Medulla oblongata (tissue), 1 donor: ENCODE measurements at regions not wholly inside any gene's neighbourhood (a gene's known extent, or its start where the extent isn't known, plus 50 kb on each side); places are given as distances from the start of the nearest gene placed in this dataset.
"Not testable (repeated sequence)": the region's sequence is repeated elsewhere in the genome, so short reads cannot be mapped to it uniquely, and the experiment has no call there.

Experiments used
- DNase-seq: peaks from one replicate; pipeline ENCODE4 v3.0.0-alpha.2; 2015; ENCODE audit errors: extremely low spot score

DNA sequence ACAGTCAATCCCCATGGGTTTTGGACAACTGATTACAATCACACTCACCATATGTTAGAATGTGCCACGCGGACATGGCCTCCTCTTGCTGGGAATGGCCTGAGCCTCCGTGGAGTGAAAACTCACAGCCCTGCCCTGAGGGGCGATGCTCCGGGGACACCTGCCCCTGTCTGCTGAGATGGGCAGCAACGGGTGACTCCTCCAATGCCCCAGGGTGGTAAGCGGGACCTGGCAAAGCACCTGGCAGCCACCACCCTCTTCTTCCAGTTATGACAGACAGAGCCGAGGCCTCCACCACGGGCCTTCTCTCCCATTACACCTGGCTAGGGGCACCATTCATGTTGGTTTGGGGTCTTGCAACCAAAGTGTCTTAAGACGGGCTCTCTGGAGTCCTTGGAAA, 94.9 kb upstream of the COL5A1 start:
- DNase-seq, result no peak

DNA sequence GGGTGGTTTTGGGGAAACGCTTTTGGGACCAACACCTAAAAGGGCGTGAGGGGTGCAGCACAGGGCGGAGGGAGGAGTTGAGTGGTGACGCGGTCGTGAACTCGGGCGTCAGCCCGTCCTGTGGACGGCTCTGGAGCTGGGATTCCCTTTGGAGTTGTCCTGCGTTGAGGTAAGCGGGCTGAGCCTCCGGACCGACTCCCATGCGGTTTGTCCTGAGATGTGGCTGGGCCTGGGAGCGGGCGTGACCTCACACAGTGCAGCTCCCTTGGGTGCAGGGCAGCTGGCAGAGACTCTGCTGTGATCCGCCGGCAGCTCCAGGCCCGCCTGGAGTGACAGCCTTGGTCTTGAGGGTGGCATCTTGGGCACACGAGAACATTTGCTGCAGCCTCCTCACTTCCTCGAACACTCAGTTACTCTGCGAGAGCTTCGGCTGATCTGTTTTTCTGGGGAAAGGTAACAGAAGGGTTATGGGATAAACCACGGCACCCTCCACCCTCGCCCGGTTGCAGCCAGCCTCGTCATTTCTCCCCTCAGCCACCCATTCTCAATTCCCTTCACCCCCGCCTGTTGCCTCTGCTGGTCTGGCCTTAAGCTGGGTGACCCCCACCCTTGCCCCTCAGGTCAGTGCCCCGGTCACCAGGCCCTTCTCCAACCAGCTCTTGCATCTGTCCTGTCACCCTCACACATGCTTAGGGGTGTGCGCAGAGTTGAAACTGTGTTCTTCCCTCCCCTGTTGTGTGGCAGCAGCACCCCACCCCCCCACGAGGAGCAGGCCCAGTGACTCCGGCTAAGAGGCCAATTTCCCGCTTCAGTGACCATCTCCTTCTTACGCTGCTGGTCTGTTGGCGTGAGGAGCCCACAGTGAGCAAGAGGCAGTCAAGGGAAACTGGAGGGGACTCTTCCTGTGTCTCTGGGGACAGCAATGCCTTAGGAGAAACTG, 94.2 kb upstream of the COL5A1 start:
- DNase-seq, result no peak

GRCh38 chr9:134548185-134548584, 93.4 kb upstream of the COL5A1 start:
- no peak for DNase-seq

DNA sequence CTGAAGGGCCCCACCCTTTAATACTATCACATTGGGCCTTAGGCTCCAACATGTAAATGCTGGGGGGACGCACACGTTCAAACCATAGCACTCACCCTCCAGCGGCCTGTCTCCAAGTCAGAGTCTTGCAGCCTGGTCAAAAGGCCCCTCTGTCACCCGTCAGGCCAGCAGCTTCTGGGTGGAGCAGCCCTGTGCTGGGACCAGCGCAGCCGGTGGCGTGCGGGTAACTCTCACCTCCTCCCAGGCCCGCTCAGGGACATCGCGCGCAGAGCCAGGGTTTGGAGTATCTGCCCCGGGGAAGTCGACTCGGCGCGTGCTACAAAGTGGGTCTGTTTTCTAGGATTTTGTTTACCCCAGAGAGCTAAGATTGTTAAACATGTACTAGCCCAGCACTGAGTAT, 93.0 kb upstream of the COL5A1 start:
- DNase-seq, result no peak

DNA sequence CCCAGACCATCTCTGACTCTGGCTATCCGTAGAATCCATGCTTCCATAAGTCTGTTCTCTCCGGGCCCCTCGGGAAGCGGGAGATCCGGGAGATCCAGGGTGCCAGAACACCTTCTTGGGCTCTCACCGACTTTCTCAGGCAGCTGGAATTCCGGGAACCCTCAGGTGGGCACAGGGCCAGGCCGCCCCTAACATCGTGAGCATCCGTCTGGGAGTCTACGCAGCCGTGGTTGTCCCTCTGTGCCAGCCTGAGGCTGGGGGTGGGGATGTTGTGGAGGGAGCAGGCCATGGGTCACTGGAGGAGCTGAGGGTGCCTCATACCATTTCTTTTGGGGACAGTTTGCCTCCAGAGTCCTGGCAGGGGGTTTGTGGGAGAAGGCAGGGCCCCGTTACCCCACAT, 92.3 kb upstream of the COL5A1 start:
- no peak for DNase-seq

DNA sequence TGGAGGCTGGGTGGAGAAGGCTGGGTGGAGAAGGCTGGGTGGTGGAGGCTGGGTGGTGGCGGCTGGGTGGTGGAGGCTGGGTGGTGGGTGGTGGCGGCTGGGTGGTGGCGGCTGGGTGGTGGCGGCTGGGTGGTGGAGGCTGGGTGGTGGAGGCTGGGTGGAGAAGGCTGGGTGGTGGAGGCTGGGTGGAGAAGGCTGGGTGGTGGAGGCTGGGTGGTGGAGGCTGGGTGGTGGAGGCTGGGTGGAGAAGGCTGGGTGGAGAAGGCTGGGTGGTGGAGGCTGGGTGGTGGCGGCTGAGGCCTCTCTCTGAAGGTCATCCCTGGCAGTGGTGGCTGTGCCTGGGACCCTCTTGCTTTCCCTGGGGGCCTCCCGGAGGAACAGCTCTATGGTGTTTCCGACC, 91.5 kb upstream of the COL5A1 start:
- DNase-seq, result not testable (repeated sequence)

DNA sequence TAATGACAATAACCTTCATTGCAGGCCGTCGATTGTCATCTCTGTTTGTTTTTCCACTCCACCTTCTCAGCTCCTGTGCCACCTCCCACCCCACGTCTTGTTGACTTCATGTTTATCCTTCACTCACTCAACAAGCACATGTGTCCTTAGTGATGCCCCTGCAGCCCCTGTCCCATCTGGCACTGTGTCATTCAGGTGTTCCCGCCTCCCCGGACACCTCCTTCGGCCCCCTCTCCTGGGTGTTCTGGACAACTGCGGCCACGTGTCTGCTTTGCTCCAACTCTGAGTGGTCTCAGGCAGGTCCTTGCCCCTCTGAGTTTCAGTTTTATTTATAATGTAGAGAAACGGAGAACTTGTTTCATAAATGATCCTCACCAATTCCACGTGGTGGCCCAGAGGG, 91.0 kb upstream of the COL5A1 start:
- DNase-seq, result no peak

DNA sequence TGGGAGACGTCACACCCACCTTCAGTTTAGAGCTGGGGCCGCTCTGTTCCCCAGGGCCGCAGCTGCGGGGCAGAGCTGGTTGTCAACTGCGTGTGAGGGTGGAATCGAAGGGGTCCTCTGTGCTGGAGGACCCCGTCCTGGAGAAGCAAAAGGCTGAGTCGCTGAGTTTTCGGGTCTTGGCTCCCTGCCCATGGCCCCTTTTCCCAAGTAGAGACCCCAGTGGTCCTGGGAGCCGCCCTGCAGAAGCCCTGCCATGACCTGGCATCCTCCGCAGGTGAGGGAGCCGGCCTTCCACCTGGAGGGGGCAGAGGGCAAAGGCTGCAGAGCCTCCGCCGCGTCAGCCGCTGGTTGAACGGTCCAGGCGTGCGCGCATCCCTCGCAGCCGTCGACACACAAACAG, 90.4 kb upstream of the COL5A1 start:
- no peak for DNase-seq

DNA sequence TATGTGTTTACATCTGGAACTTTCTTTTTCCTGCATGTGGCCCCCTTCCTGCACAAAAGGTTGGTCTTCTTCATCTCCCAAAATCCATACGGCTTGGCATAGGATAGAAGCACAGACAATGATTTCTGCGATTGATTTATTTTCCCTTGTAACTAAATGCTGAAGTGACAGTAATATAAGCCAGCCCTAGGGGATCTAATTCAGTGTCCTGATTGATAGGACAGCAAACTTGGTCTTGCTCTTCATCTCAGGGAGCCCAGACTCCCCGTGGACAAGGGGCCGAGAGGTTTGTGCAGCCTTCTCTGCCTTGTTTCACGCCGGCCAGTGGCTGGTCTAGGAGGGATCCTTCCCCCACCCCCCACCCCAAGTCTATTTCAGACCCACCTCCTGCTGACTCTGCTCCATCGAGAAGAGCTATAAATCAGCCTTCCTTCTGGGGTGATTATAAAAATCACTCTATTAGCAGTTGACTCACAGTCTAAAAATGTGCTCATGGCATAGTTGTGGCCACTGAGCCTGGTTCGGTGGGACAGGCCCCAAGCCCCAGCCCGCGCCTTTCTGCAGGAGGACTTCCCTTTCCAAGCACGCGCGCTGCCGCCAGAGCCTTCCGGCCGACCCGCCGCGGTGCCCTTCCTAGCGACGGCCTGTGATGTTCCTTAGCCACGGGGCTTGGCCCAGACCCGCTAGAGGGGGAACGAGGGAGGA, 89.8 kb upstream of the COL5A1 start:
- peak; percentile 68 for DNase-seq

DNA sequence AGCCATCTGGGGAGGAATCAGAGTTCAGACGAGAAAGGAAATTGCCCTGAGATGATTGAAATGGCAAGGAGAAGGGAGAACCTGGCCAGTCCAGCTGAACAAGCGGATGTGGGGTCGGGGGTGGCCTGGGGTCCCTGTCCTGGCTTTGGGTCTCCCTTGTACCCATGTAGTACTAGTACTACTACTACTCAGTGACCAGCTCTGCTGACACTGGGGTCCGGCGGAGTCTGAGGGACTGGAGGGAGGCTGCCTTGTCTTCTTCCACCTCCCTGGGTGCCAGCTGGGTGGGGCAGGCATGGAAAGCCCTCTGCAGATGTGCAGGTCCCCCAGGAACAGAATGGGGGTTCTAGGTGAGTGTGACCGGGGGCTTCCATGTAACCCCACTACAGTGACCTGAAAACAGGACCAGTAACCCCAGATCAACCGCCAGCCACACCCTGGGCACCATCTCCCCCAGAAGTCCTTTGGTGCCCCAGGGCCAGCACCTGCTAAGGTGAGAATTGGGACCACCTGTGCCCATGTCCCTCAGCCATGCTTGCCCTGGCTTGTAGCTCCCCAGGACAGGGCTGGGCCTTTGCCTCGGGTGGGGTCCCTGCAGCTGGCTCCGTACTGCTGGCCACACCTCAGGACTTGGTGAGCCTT, 89.1 kb upstream of the COL5A1 start:
- no peak for DNase-seq

GRCh38 chr9:134553061-134553891, 88.3 kb upstream of the COL5A1 start:
- DNase-seq, result no peak

- DNase-seq, result no peak
Measured at GRCh38 chr9:134553996-134554372, 87.6 kb upstream of the COL5A1 start.

DNA sequence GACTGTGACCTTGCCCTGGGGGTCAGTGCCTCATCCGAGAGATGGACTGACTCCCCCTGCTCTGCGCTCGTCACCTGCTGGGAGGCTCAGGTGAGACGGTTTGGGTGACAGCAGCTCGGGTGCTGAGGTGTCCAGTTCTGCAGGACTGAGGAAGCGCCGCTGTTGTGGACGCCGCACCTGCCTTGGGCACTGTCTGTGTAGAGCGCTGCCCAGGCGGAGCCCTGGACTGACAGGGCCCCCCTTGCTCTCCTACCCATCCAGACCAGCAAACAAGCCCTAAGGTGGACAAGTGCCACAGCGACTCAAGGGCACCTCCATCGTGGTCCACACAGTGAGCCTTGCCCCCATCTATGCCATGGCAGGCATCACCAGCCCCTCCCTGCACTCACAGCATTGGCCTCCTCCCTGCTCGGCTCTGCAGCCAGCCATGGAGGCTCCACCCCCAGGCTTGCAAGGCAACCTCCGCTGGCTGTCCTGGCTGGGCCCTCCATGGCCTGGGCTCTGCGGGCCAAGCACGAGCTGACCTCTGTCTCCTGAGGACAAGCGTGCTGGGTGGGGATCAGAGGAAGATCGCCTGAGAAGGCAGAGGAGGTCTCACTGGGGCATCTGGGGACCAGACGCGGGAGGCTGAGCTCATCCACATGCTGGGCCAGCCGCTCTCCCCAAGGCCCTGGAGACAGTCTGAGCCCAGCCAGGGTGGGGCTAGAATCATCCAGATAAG, 87.1 kb upstream of the COL5A1 start:
- DNase-seq, result no peak

GRCh38 chr9:134555094-134555650, 86.4 kb upstream of the COL5A1 start:
- no peak for DNase-seq

DNA sequence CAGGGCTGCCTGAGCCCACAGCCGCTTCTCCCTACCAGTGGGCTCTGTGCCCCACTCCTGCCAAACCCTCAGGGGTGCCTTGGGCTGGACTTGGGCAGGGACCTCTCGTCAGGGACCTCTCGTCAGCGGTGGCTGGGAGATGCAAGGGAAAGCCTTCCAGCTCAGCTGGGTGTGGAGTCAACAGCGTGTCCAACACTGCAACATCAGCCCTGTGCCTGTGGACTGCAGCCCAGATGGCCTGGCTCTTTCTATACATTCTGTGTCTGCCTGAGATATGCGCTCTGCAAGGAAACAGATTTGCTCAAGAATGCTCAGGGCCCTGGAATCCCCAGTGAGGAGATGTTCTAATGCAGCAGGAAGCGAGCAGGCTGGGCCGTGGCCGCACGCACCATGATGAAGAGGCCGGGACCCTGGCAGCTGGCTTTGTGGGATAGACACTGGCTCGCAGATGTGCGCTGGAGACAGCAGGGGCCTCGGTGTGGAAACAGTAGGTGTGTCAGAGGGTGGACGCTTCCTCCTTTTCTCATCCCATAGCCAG, 85.0 kb upstream of the COL5A1 start:
- no peak for DNase-seq

DNA sequence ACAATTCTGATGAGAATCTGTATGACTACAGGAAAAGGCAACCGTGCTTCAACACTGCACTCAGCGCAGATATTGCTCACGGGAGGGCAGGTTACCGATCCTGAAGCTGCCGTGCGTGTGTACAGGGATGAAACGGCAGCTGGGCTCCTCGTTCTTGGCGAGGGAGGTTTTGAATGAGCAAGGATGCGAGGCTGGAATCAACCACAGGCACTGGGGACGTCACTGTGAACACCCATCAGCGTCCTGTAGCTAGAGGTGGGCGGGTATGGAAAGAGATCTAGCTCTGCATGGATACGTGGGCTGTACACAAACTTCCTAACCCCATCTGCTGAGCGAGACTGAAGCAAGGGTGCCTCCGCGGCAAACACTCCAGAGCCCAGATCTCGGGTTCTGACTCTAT, 84.3 kb upstream of the COL5A1 start:
- no peak for DNase-seq

- DNase-seq, result no peak
Measured at GRCh38 chr9:134558124-134558905, 83.3 kb upstream of the COL5A1 start.

DNA sequence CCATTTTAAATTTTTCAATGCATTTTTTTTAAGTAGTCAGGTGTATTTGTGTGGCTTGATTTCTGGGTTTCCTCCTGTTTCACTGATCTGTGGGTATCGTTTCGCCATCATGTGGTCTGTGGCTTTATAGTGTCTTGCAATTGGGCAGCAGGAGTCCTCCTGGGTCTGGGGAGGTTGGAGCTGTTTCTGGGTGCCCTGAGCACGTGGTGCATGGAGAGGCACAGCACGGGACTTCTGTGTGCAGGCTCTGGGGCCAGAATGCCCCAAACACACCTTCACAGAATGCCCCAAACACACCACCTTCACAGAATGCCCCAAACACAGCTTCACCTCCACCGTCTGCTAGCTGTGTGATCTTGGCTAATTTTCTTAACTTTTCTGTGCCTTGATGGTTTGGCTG, 82.6 kb upstream of the COL5A1 start:
- no peak for DNase-seq

- DNase-seq, result no peak
Measured at GRCh38 chr9:134560206-134560605, 81.4 kb upstream of the COL5A1 start.

DNA sequence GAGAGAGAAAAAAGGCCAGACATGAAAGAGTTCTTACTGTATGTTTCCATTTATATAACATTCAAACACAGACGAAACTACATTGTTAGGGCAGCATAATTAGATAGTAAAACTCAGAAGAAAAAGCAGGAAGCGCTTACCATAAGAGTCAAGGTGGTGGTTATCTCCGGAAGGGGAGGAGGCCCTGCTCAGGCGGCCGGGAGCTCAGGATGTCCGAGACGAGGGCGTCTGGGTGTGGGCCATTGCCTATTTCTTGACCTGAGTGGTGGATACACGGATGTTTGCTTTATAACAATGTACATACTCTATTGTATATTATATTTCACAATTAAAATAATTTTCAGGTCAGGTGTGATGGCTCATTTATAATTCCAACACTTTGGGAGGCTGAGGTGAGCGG, 80.9 kb upstream of the COL5A1 start:
- DNase-seq, result no peak
